ENCODE measurements at regions not wholly inside any gene's neighbourhood (a gene's known extent, or its start where the extent isn't known, plus 50 kb on each side); places are given as distances from the start of the nearest gene placed in this dataset.
"Not testable (repeated sequence)": the region's sequence is repeated elsewhere in the genome, so short reads cannot be mapped to it uniquely, and the experiment has no call there.

GRCh38 chr2:129204581-129204980, 774.9 kb upstream of the RAB6C start:
- not testable (repeated sequence) for H3K27me3 ChIP-seq (ENCODE audit: control insufficient read depth in 1 of 2, insufficient read depth in 2 of 2, low read length in 2 of 2); H3K27ac ChIP-seq (ENCODE audit: low read depth, low read length); H3K4me3 ChIP-seq (ENCODE audit: low read depth in 1 of 2, low read length in 2 of 2); H3K36me3 ChIP-seq (ENCODE audit: insufficient read depth, low read length); H3K9me3 ChIP-seq (ENCODE audit: low read length); H3K9ac ChIP-seq (ENCODE audit: low read length); H3K4me1 ChIP-seq (ENCODE audit: insufficient read depth, low read length)

GRCh38 chr2:129205176-129205575, 774.3 kb upstream of the RAB6C start:
- Histone ChIP-seq H3K9me3 (ENCODE audit: low read length) (no peaks in the 10 kb centered on the region), H3K27me3 (ENCODE audit: control insufficient read depth in 1 of 2, insufficient read depth in 2 of 2, low read length in 2 of 2) (no peaks in the 10 kb centered on the region), H3K9ac (ENCODE audit: low read length) (no peak overlapping the region), H3K27ac (ENCODE audit: low read depth, low read length) (no peak overlapping the region), H3K4me1 (ENCODE audit: insufficient read depth, low read length) (no peaks in the 10 kb centered on the region), H3K4me3 (ENCODE audit: low read depth in 1 of 2, low read length in 2 of 2) (no peak overlapping the region), H3K36me3 (ENCODE audit: insufficient read depth, low read length) (no peaks in the 10 kb centered on the region)

DNA sequence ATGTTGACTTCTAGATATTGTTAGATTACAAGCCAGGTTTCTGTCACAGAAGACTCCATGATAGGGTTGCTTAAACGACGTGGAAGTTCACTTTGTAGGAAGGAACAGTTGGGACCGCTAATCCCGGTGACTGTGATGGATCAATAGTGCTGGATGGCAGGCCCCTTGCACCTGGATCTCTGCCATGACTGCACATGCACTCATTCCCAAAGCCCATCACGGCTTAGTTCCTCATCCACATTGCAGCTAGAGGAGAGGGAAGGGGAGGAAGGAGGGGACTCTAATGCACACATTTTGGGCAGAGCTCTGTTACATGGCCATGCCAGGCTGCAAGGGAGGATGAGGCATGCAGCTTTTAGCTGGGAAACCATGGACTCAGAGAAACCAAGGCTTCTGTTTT, 773.7 kb upstream of the RAB6C start:
- no peak overlapping the region for H3K27ac ChIP-seq (ENCODE audit: low read depth, low read length)

DNA sequence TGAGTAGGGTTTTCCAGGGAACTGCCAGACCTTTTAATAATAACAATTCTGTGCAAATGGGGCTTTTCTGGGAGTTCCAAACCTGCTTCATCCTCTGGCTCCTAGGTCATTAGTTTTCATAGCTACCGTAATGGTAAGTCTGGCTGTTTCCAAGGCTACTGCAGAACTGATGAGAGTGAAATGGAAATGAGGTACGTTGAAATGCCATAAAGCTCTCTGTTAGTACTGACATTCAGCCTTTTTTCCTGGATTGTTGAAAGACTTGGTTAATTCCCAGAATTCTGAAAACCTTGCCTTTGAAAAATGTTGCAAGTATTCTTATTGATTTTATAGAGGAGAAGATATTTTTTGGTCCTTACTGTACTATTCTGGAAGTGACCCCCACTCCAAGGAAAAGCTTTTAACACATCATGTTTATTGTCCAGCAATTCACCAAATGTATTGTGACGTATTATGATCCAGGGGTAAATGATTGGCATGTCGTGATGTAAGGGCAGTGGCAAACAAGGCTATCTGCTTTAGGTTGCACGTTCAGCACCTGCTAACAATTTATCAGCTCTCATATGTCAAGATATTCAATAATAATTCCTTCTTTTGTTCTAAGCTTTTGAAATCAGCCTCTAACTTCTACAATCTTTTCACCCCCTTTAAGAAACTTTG, 767.0 kb upstream of the RAB6C start:
- Histone ChIP-seq H3K4me3 (ENCODE audit: low read depth in 1 of 2, low read length in 2 of 2) (no peak overlapping the region), H3K9me3 (ENCODE audit: low read length) (no peaks in the 10 kb centered on the region), H3K9ac (ENCODE audit: low read length) (no peak overlapping the region), H3K36me3 (ENCODE audit: insufficient read depth, low read length) (no peaks in the 10 kb centered on the region), H3K27ac (ENCODE audit: low read depth, low read length) (no peak overlapping the region), H3K27me3 (ENCODE audit: control insufficient read depth in 1 of 2, insufficient read depth in 2 of 2, low read length in 2 of 2) (no peaks in the 10 kb centered on the region), H3K4me1 (ENCODE audit: insufficient read depth, low read length) (no peaks in the 10 kb centered on the region)

More for the DNA sequence above, 773.7 kb upstream of the RAB6C start:
- H3K36me3 ChIP-seq (ENCODE audit: insufficient read depth, low read length), result no peaks in the 10 kb centered on the region
- no peaks in the 10 kb centered on the region for H3K4me1 ChIP-seq (ENCODE audit: insufficient read depth, low read length)
- H3K27me3 ChIP-seq (ENCODE audit: control insufficient read depth in 1 of 2, insufficient read depth in 2 of 2, low read length in 2 of 2), result no peaks in the 10 kb centered on the region
- no peak overlapping the region for H3K9ac ChIP-seq (ENCODE audit: low read length)
- no peaks in the 10 kb centered on the region for H3K9me3 ChIP-seq (ENCODE audit: low read length)
- no peak overlapping the region for H3K4me3 ChIP-seq (ENCODE audit: low read depth in 1 of 2, low read length in 2 of 2)

- H3K36me3 ChIP-seq (ENCODE audit: insufficient read depth, low read length), result no peaks in the 10 kb centered on the region
Measured at GRCh38 chr2:129224022-129224421, 755.4 kb upstream of the RAB6C start.

DNA sequence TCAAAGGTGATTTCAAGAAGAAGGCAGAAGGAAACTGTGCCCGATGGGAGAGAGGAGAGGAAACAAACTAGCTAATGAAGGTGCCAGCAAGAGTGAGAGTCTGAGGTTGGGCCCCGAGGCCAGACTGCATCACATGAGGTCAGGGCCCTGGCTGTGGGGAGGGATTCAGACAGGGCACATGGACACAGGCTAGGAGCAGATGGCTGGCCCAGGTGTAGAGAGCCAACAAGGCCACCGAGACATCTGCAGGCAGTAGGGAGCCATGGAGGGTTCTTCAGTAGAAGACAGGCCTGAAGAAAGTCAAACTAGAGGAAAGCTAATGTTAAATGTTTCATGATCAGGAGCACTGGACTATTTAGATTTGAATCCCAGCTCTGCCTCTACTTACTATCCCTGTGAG, 755.0 kb upstream of the RAB6C start:
- Histone ChIP-seq H3K9ac (ENCODE audit: low read length) (no peak overlapping the region), H3K27me3 (ENCODE audit: control insufficient read depth in 1 of 2, insufficient read depth in 2 of 2, low read length in 2 of 2) (no peaks in the 10 kb centered on the region), H3K36me3 (ENCODE audit: insufficient read depth, low read length) (no peaks in the 10 kb centered on the region), H3K4me3 (ENCODE audit: low read depth in 1 of 2, low read length in 2 of 2) (no peak overlapping the region), H3K9me3 (ENCODE audit: low read length) (no peaks in the 10 kb centered on the region), H3K27ac (ENCODE audit: low read depth, low read length) (no peak overlapping the region), H3K4me1 (ENCODE audit: insufficient read depth, low read length) (no peaks in the 10 kb centered on the region)

More at GRCh38 chr2:129224022-129224421, 755.4 kb upstream of the RAB6C start:
- no peak overlapping the region for H3K4me3 ChIP-seq (ENCODE audit: low read depth in 1 of 2, low read length in 2 of 2)
- no peak overlapping the region for H3K9ac ChIP-seq (ENCODE audit: low read length)
- H3K4me1 ChIP-seq (ENCODE audit: insufficient read depth, low read length), result no peaks in the 10 kb centered on the region
- H3K9me3 ChIP-seq (ENCODE audit: low read length), result no peaks in the 10 kb centered on the region
- no peaks in the 10 kb centered on the region for H3K27me3 ChIP-seq (ENCODE audit: control insufficient read depth in 1 of 2, insufficient read depth in 2 of 2, low read length in 2 of 2)
- H3K27ac ChIP-seq (ENCODE audit: low read depth, low read length), result no peak overlapping the region

- H3K27ac ChIP-seq (ENCODE audit: low read depth, low read length), result no peak overlapping the region
- no peaks in the 10 kb centered on the region for H3K27me3 ChIP-seq (ENCODE audit: control insufficient read depth in 1 of 2, insufficient read depth in 2 of 2, low read length in 2 of 2)
- no peaks in the 10 kb centered on the region for H3K9me3 ChIP-seq (ENCODE audit: low read length)
- no peak overlapping the region for H3K9ac ChIP-seq (ENCODE audit: low read length)
- no peaks in the 10 kb centered on the region for H3K4me1 ChIP-seq (ENCODE audit: insufficient read depth, low read length)
- no peak overlapping the region for H3K4me3 ChIP-seq (ENCODE audit: low read depth in 1 of 2, low read length in 2 of 2)
- H3K36me3 ChIP-seq (ENCODE audit: insufficient read depth, low read length), result no peaks in the 10 kb centered on the region
Measured at GRCh38 chr2:129229196-129229595, 750.3 kb upstream of the RAB6C start.

DNA sequence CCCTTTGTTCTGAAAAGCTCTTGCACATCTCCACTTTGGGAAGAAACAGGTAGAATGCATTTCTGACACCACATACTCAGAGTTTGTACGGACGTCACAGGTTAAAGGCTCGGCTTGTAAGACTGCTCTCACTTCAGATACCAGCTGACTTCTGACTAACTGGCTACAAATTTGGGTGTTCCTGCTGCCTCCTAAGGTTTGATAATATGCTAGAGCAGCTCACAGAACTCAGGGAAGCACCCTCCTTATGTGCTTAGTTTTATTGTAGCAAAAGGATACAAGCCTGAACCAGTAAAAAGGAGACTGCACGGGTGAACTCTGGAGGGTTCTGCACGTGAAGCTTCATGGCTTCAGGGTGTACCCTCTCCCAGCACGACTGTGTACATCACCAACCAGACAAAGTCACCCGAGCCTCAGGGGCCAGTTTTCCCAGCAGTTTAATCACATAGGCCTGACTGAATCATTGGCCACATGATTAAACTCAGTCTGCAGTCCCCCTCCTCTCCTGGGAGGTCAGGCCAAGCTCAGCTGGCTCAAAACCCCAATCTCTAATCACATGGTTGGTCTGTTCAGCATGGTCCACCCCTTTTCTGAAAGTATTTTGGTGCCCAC, 749.5 kb upstream of the RAB6C start:
- H3K4me1 ChIP-seq (ENCODE audit: insufficient read depth, low read length), result no peaks in the 10 kb centered on the region
- H3K27ac ChIP-seq (ENCODE audit: low read depth, low read length), result no peak overlapping the region
- H3K9ac ChIP-seq (ENCODE audit: low read length), result no peak overlapping the region
- H3K4me3 ChIP-seq (ENCODE audit: low read depth in 1 of 2, low read length in 2 of 2), result no peak overlapping the region
- no peaks in the 10 kb centered on the region for H3K36me3 ChIP-seq (ENCODE audit: insufficient read depth, low read length)
- H3K27me3 ChIP-seq (ENCODE audit: control insufficient read depth in 1 of 2, insufficient read depth in 2 of 2, low read length in 2 of 2), result no peaks in the 10 kb centered on the region
- H3K9me3 ChIP-seq (ENCODE audit: low read length), result no peaks in the 10 kb centered on the region

DNA sequence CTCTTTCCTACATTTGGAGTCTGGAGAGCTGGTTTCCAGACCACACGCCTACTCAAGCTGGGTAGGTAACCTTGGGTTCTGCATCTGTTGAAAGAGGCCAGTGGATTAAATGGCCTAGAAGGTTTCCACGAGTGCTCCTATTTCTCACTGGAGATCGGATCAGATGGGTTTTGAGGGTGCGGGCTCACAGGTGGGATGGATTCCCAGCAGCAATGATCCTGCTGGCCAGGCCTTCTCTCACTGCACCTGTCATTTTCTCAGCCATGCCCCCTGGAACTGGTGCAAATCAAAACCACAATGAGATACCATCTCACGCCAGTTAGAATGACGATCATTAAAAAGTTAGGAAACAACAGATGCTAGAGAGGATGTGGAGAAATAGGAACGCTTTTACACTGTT, 747.5 kb upstream of the RAB6C start:
- Histone ChIP-seq H3K4me1 (ENCODE audit: insufficient read depth, low read length) (no peaks in the 10 kb centered on the region), H3K4me3 (ENCODE audit: low read depth in 1 of 2, low read length in 2 of 2) (no peak overlapping the region), H3K36me3 (ENCODE audit: insufficient read depth, low read length) (no peaks in the 10 kb centered on the region), H3K9me3 (ENCODE audit: low read length) (no peaks in the 10 kb centered on the region), H3K27ac (ENCODE audit: low read depth, low read length) (no peak overlapping the region), H3K9ac (ENCODE audit: low read length) (no peak overlapping the region), H3K27me3 (ENCODE audit: control insufficient read depth in 1 of 2, insufficient read depth in 2 of 2, low read length in 2 of 2) (no peaks in the 10 kb centered on the region)

DNA sequence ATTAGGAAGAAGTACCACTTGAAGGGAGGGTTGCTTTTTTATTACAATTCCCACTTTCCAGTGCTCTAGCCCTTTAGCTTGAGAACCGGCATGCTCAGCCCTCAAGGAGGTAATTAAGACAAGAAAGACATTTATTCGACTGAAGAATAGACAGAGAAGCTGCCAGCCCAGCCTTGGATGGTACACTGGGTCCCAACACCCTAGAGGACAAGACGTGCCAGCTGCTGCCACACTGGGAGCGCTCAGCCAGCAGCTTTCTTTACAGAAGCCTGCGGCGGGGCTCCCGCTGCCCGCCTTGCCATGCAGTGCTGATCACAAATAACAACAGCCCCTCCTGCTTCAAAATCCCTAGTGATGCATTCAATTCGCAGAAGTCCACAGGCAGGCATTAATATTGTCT, 746.3 kb upstream of the RAB6C start:
- no peak overlapping the region for H3K4me3 ChIP-seq (ENCODE audit: low read depth in 1 of 2, low read length in 2 of 2)
- no peaks in the 10 kb centered on the region for H3K4me1 ChIP-seq (ENCODE audit: insufficient read depth, low read length)
- no peaks in the 10 kb centered on the region for H3K27me3 ChIP-seq (ENCODE audit: control insufficient read depth in 1 of 2, insufficient read depth in 2 of 2, low read length in 2 of 2)
- H3K9me3 ChIP-seq (ENCODE audit: low read length), result no peaks in the 10 kb centered on the region
- no peak overlapping the region for H3K9ac ChIP-seq (ENCODE audit: low read length)
- H3K27ac ChIP-seq (ENCODE audit: low read depth, low read length), result no peak overlapping the region
- no peaks in the 10 kb centered on the region for H3K36me3 ChIP-seq (ENCODE audit: insufficient read depth, low read length)

GRCh38 chr2:129233751-129234406, 745.6 kb upstream of the RAB6C start:
- Histone ChIP-seq H3K27ac (ENCODE audit: low read depth, low read length) (no peak overlapping the region), H3K9ac (ENCODE audit: low read length) (no peak overlapping the region), H3K4me3 (ENCODE audit: low read depth in 1 of 2, low read length in 2 of 2) (no peak overlapping the region), H3K36me3 (ENCODE audit: insufficient read depth, low read length) (no peaks in the 10 kb centered on the region), H3K27me3 (ENCODE audit: control insufficient read depth in 1 of 2, insufficient read depth in 2 of 2, low read length in 2 of 2) (no peaks in the 10 kb centered on the region), H3K4me1 (ENCODE audit: insufficient read depth, low read length) (no peaks in the 10 kb centered on the region), H3K9me3 (ENCODE audit: low read length) (no peaks in the 10 kb centered on the region)

DNA sequence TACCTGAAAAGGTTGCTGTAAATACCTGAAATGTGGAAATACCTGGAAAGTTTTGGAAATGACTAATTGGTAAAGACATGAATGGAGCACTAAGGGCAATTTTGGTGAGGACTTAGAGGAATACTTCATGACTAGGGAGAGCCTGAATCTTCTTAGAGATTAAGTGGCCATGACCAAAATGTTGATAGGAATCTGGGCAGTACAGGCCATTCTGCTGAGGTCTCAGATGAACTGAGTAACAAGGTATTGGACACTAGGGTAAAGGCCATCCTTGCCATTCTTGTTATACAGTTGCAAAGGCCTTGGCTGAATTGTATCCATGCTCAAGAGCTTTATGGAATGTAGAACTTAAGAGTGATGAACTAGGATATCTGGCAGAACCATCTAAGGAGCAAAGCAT, 742.9 kb upstream of the RAB6C start:
- no peaks in the 10 kb centered on the region for H3K4me1 ChIP-seq (ENCODE audit: insufficient read depth, low read length)
- H3K9ac ChIP-seq (ENCODE audit: low read length), result no peak overlapping the region
- H3K27me3 ChIP-seq (ENCODE audit: control insufficient read depth in 1 of 2, insufficient read depth in 2 of 2, low read length in 2 of 2), result no peaks in the 10 kb centered on the region
- no peak overlapping the region for H3K4me3 ChIP-seq (ENCODE audit: low read depth in 1 of 2, low read length in 2 of 2)
- no peak overlapping the region for H3K27ac ChIP-seq (ENCODE audit: low read depth, low read length)
- H3K9me3 ChIP-seq (ENCODE audit: low read length), result no peaks in the 10 kb centered on the region
- H3K36me3 ChIP-seq (ENCODE audit: insufficient read depth, low read length), result no peaks in the 10 kb centered on the region

All from muscle layer of colon (tissue), 2 donors.